ENCODE measurements at regions not wholly inside any gene's neighbourhood (a gene's known extent, or its start where the extent isn't known, plus 50 kb on each side); places are given as distances from the start of the nearest gene placed in this dataset.

DNA sequence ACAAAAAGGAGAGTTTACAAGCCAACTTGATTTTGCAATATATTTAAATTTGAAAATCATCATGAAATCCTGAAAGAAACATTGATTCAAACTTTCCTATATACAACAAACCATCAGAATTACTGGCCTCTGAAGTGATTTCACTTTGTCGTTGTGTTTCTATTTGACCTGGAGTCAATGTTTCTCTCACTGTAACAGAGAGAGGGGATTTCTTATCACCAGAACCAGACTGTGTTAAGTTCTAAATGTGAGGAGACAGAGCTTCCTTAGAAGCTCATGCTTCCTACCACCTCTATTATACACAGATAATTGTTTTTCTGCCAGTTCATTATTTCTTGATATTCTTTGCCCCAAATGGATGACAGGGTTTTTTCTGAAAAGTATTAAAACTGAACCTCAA, 245.0 kb upstream of the RND3 start:
- no peak for DNase-seq
- TF ChIP-seq, protein P1, sequence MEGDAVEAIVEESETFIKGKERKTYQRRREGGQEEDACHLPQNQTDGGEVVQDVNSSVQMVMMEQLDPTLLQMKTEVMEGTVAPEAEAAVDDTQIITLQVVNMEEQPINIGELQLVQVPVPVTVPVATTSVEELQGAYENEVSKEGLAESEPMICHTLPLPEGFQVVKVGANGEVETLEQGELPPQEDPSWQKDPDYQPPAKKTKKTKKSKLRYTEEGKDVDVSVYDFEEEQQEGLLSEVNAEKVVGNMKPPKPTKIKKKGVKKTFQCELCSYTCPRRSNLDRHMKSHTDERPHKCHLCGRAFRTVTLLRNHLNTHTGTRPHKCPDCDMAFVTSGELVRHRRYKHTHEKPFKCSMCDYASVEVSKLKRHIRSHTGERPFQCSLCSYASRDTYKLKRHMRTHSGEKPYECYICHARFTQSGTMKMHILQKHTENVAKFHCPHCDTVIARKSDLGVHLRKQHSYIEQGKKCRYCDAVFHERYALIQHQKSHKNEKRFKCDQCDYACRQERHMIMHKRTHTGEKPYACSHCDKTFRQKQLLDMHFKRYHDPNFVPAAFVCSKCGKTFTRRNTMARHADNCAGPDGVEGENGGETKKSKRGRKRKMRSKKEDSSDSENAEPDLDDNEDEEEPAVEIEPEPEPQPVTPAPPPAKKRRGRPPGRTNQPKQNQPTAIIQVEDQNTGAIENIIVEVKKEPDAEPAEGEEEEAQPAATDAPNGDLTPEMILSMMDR (IDR thresholded peaks at IDR 0.05), result no peak
- ATAC-seq, result no peak
- Histone ChIP-seq H3K27me3 (ENCODE audit: insufficient read depth in 3 of 3, low read length in 2 of 3) (no peaks in the 10 kb centered on the region), H3K27ac (no peak overlapping the region), H3K4me3 (no peak overlapping the region), H3K36me3 (ENCODE audit: insufficient read depth in 1 of 2, low read depth in 1 of 2) (no peaks in the 10 kb centered on the region), H3K4me1 (no peaks in the 10 kb centered on the region), H3K9me3 (no peaks in the 10 kb centered on the region)
- intact Hi-C loops (cut with DNase I), result no loop called here
- WGBS, 3 donors, result 41 to 59% (median 43%) methylated on average over 1 of the region's 1 CpG

- ATAC-seq, result no peak
- Histone ChIP-seq H3K36me3 (ENCODE audit: insufficient read depth in 1 of 2, low read depth in 1 of 2) (no peaks in the 10 kb centered on the region), H3K9me3 (no peaks in the 10 kb centered on the region), H3K27ac (no peak overlapping the region), H3K4me1 (no peaks in the 10 kb centered on the region), H3K4me3 (no peak overlapping the region), H3K27me3 (ENCODE audit: insufficient read depth in 3 of 3, low read length in 2 of 3) (no peaks in the 10 kb centered on the region)
- TF ChIP-seq, protein P1 (IDR thresholded peaks at IDR 0.05), result no peak
- DNase-seq, result no peak
- intact Hi-C loops (cut with DNase I), result no loop called here
Measured at GRCh38 chr2:150732064-150732463, 244.6 kb upstream of the RND3 start.

DNA sequence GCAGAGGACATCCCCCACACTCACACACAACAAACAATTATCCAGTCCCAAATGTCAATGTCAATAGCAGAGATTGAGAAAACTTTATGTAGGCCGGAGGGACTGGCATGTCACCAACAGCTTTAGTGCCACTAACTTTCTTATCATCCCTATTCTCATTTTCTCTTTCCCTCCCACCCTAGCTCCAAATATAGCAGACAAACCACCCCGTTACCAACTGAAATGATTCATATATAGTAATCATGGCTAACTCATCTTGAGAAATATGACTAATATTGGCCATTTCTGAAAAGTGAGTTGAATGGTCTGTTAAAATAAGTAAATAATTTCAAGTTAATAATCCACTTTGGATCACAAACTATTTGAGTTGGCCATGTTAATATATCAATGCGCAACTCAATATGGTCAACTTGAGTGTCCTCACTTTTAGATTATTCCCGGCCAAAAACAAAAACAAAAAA, 242.1 kb upstream of the RND3 start:
- H3K27ac ChIP-seq, result no peak overlapping the region
- ATAC-seq (no peak), DNase-seq (no peak)
- no peaks in the 10 kb centered on the region for H3K4me1 ChIP-seq
- H3K4me3 ChIP-seq, result no peak overlapping the region
- H3K36me3 ChIP-seq (ENCODE audit: insufficient read depth in 1 of 2, low read depth in 1 of 2), result no peaks in the 10 kb centered on the region
- WGBS, 3 donors, result 95 to 96% (median 96%) methylated on average over 4 of the region's 4 CpGs
- H3K27me3 ChIP-seq (ENCODE audit: insufficient read depth in 3 of 3, low read length in 2 of 3), result no peaks in the 10 kb centered on the region
- TF ChIP-seq, protein P1 (IDR thresholded peaks at IDR 0.05), result no peak
- intact Hi-C loops (cut with DNase I), result no loop called here
- no peaks in the 10 kb centered on the region for H3K9me3 ChIP-seq

GRCh38 chr2:150718280-150718679, 230.8 kb upstream of the RND3 start:
- H3K27me3 ChIP-seq (ENCODE audit: insufficient read depth in 3 of 3, low read length in 2 of 3), result no peaks in the 10 kb centered on the region
- no peak for DNase-seq
- intact Hi-C loops (cut with DNase I), result no loop called here
- ATAC-seq, result no peak
- H3K4me3 ChIP-seq, result no peak overlapping the region
- no peaks in the 10 kb centered on the region for H3K4me1 ChIP-seq
- H3K36me3 ChIP-seq (ENCODE audit: insufficient read depth in 1 of 2, low read depth in 1 of 2), result no peaks in the 10 kb centered on the region
- TF ChIP-seq, protein P1 (IDR thresholded peaks at IDR 0.05), result no peak
- no peak overlapping the region for H3K27ac ChIP-seq
- 80 to 87% (median 81%) methylated on average over 1 of the region's 1 CpG for WGBS, 3 donors
- H3K9me3 ChIP-seq, result no peaks in the 10 kb centered on the region

DNA sequence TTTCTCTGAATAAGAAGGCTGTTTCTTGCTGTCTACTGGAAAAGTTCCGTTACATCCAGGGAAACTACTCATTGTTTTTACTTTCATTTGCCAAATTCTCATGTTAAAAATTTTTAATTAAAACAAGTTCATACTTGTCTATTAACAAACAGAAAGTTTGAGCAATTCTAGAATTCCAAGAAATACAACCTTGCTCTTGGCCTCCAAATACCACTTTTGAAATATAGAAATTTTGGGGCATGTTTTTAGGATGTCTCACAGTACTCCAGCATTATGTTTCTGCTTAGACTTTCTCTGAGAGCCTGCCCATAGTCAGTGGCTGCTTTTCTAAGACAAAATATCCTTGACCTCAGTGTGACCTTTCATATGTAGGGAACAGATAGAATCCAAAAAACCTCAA, 228.7 kb upstream of the RND3 start:
- Histone ChIP-seq H3K27me3 (ENCODE audit: insufficient read depth in 3 of 3, low read length in 2 of 3) (no peaks in the 10 kb centered on the region), H3K27ac (no peak overlapping the region), H3K36me3 (ENCODE audit: insufficient read depth in 1 of 2, low read depth in 1 of 2) (no peaks in the 10 kb centered on the region), H3K4me1 (no peaks in the 10 kb centered on the region), H3K9me3 (no peaks in the 10 kb centered on the region), H3K4me3 (no peak overlapping the region)
- no peak for DNase-seq
- TF ChIP-seq, protein P1 (IDR thresholded peaks at IDR 0.05), result no peak
- WGBS, 3 donors, result 81 to 84% (median 83%) methylated on average over 1 of the region's 1 CpG
- ATAC-seq, result no peak
- intact Hi-C loops (cut with DNase I), result no loop called here
